ENCODE measurements at regions not wholly inside any gene's neighbourhood (a gene's known extent, or its start where the extent isn't known, plus 50 kb on each side); places are given as distances from the start of the nearest gene placed in this dataset.
A peak's percentile ranks its signal among the peaks of the same experiment; 100 is the strongest.

- no peak for DNase-seq (ENCODE audit: low read depth, low spot score)
Observed at GRCh38 chr6:148090326-148090725, 252.3 kb upstream of the SASH1 start.

- DNase-seq (ENCODE audit: low read depth, low spot score), result no peak
Observed at GRCh38 chr6:148091394-148091793, 251.2 kb upstream of the SASH1 start.

GRCh38 chr6:148103436-148103835 is 239.2 kb upstream of the SASH1 start:
- DNase-seq (ENCODE audit: low read depth, low spot score), result no peak

- no peak for DNase-seq (ENCODE audit: low read depth, low spot score)
Observed at GRCh38 chr6:148104131-148104530, 238.5 kb upstream of the SASH1 start.

- DNase-seq (ENCODE audit: low read depth, low spot score), result no peak
Observed at GRCh38 chr6:148105695-148106094, 236.9 kb upstream of the SASH1 start.

- DNase-seq (ENCODE audit: low read depth, low spot score), result no peak
Observed at GRCh38 chr6:148107911-148108310, 234.7 kb upstream of the SASH1 start.

GRCh38 chr6:148109732-148110131 is 232.9 kb upstream of the SASH1 start:
- no peak for DNase-seq (ENCODE audit: low read depth, low spot score)

- DNase-seq (ENCODE audit: low read depth, low spot score), result no peak
Observed at GRCh38 chr6:148110925-148111324, 231.7 kb upstream of the SASH1 start.

GRCh38 chr6:148112851-148113319 is 229.8 kb upstream of the SASH1 start:
- no peak for DNase-seq (ENCODE audit: low read depth, low spot score)

- no peak for DNase-seq (ENCODE audit: low read depth, low spot score)
Observed at GRCh38 chr6:148116001-148116400, 226.6 kb upstream of the SASH1 start.

- DNase-seq (ENCODE audit: low read depth, low spot score), result no peak
Observed at GRCh38 chr6:148118244-148118643, 224.4 kb upstream of the SASH1 start.

GRCh38 chr6:148128014-148128730 is 214.5 kb upstream of the SASH1 start:
- no peak for DNase-seq (ENCODE audit: low read depth, low spot score)

- no peak for DNase-seq (ENCODE audit: low read depth, low spot score)
Observed at GRCh38 chr6:148134592-148134991, 208.0 kb upstream of the SASH1 start.

GRCh38 chr6:148136586-148136985 is 206.1 kb upstream of the SASH1 start:
- DNase-seq (ENCODE audit: low read depth, low spot score), result no peak

- no peak for DNase-seq (ENCODE audit: low read depth, low spot score)
Observed at GRCh38 chr6:148137652-148138051, 205.0 kb upstream of the SASH1 start.

GRCh38 chr6:148138573-148138972 is 204.1 kb upstream of the SASH1 start:
- DNase-seq (ENCODE audit: low read depth, low spot score), result no peak

GRCh38 chr6:148140772-148141557 is 201.7 kb upstream of the SASH1 start:
- no peak for DNase-seq (ENCODE audit: low read depth, low spot score)

GRCh38 chr6:148142821-148143220 is 199.8 kb upstream of the SASH1 start:
- no peak for DNase-seq (ENCODE audit: low read depth, low spot score)

- DNase-seq (ENCODE audit: low read depth, low spot score), result no peak
Observed at GRCh38 chr6:148143771-148144170, 198.9 kb upstream of the SASH1 start.

- peak; percentile 52 for DNase-seq (ENCODE audit: low read depth, low spot score)
Observed at GRCh38 chr6:148144917-148145521, 197.6 kb upstream of the SASH1 start.

GRCh38 chr6:148146717-148147462 is 195.7 kb upstream of the SASH1 start:
- DNase-seq (ENCODE audit: low read depth, low spot score), result no peak

- DNase-seq (ENCODE audit: low read depth, low spot score), result no peak
Observed at GRCh38 chr6:148147463-148147830, 195.2 kb upstream of the SASH1 start.
